NAMALWA (cell line): ENCODE measurements at regions not wholly inside any gene's neighbourhood (a gene's known extent, or its start where the extent isn't known, plus 50 kb on each side); places are given as distances from the start of the nearest gene placed in this dataset.

Source experiments
- DNase-seq: peaks from one replicate; pipeline ENCODE4 v3.0.0-alpha.2; 2015; ENCODE audit warnings: low spot score

- no peak for DNase-seq
Observed at GRCh38 chr2:2642906-2643890, 312.1 kb upstream of the MYT1L start.

- DNase-seq = no peak
Observed at GRCh38 chr2:2641541-2642410, 310.7 kb upstream of the MYT1L start.

GRCh38 chr2:2640818-2641217, 309.7 kb upstream of the MYT1L start:
- no peak for DNase-seq

- DNase-seq = no peak
Observed at GRCh38 chr2:2640371-2640770, 309.3 kb upstream of the MYT1L start.

- no peak for DNase-seq
Observed at GRCh38 chr2:2639251-2640139, 308.4 kb upstream of the MYT1L start.

GRCh38 chr2:2638547-2639220, 307.6 kb upstream of the MYT1L start:
- DNase-seq = no peak

GRCh38 chr2:2636813-2637212, 305.7 kb upstream of the MYT1L start:
- no peak for DNase-seq

GRCh38 chr2:2635025-2635528, 304.0 kb upstream of the MYT1L start:
- no peak for DNase-seq

- DNase-seq = no peak
Observed at GRCh38 chr2:2633017-2633416, 301.9 kb upstream of the MYT1L start.

GRCh38 chr2:2623939-2624338, 292.9 kb upstream of the MYT1L start:
- no peak for DNase-seq

- DNase-seq = no peak
Observed at GRCh38 chr2:2621855-2622254, 290.8 kb upstream of the MYT1L start.

- DNase-seq = no peak
Observed at GRCh38 chr2:2620604-2621003, 289.5 kb upstream of the MYT1L start.

GRCh38 chr2:2619995-2620394, 288.9 kb upstream of the MYT1L start:
- DNase-seq = no peak

GRCh38 chr2:2614452-2614851, 283.4 kb upstream of the MYT1L start:
- DNase-seq = no peak

- no peak for DNase-seq
Observed at GRCh38 chr2:2613279-2614199, 282.5 kb upstream of the MYT1L start.

- DNase-seq = no peak
Observed at GRCh38 chr2:2610751-2611150, 279.7 kb upstream of the MYT1L start.

- no peak for DNase-seq
Observed at GRCh38 chr2:2600366-2600765, 269.3 kb upstream of the MYT1L start.

GRCh38 chr2:2599441-2599840, 268.4 kb upstream of the MYT1L start:
- DNase-seq = no peak

- DNase-seq = no peak
Observed at GRCh38 chr2:2597712-2598111, 266.6 kb upstream of the MYT1L start.

- DNase-seq = no peak
Observed at GRCh38 chr2:2591542-2591940, 260.5 kb upstream of the MYT1L start.
